Common myeloid progenitor, CD34-positive (primary cell): ENCODE measurements at regions not wholly inside any gene's neighbourhood (a gene's known extent, or its start where the extent isn't known, plus 50 kb on each side); places are given as distances from the start of the nearest gene placed in this dataset.

Source experiments
- CTCF ChIA-PET: fragments of 350-600 bp; sonication (Branson Sonifier 250); formaldehyde crosslinking; loops from one replicate; lab custom pipeline; 2021; ENCODE audit warnings: antibody characterized with exemption; lab: Charles Lee
- POLR2A ChIA-PET: fragments of 350-600 bp; sonication (Branson Sonifier 250); formaldehyde crosslinking; loops from one replicate; lab custom pipeline; 2021; ENCODE audit warnings: antibody characterized with exemption; lab: Charles Lee
- DNase-seq, 3 donors: peaks; one replicate each; pipeline versions ENCODE4 v3.0.0 to v3.0.0-alpha.2; 2013
- H3K27ac ChIP-seq, 2 experiments: 1 replicate in 1 of 2; 2 replicates in 1 of 2; pipeline ENCODE4 v1.7.0; 2013; ENCODE audit warnings: inconsistent platforms in 2 of 2, low read length in 2 of 2, mild to moderate bottlenecking in 2 of 2, low read depth in 1 of 2, moderate library complexity in 1 of 2; ENCODE audit not compliant: severe bottlenecking in 2 of 2, insufficient read depth in 1 of 2, poor library complexity in 1 of 2
- H3K27me3 ChIP-seq, 5 experiments: replicated peaks in 2 of 5; 1 replicate in 3 of 5; 2 replicates in 2 of 5; pipeline versions ENCODE4 v1.6.1 to v1.7.0; 2013; ENCODE audit warnings: low read length in 4 of 5, mild to moderate bottlenecking in 2 of 5, moderate library complexity in 2 of 5, inconsistent platforms in 1 of 5; ENCODE audit not compliant: insufficient read depth in 5 of 5, control insufficient read depth in 4 of 5
- H3K36me3 ChIP-seq, 4 experiments: 1 replicate in 2 of 4; 2 replicates in 2 of 4; pipeline versions ENCODE4 v1.6.1 to v1.7.0; 2013; ENCODE audit warnings: low read length in 3 of 4, control low read depth in 1 of 4, mild to moderate bottlenecking in 1 of 4; ENCODE audit not compliant: control insufficient read depth in 4 of 4, insufficient read depth in 4 of 4
- H3K4me1 ChIP-seq, 4 experiments: 1 replicate in 3 of 4; 2 replicates in 1 of 4; pipeline versions ENCODE4 v1.6.1 to v1.7.1; 2013; ENCODE audit warnings: low read length in 3 of 4, mild to moderate bottlenecking in 3 of 4, control low read depth in 1 of 4, inconsistent platforms in 1 of 4, moderate library complexity in 1 of 4; ENCODE audit not compliant: control insufficient read depth in 4 of 4, insufficient read depth in 4 of 4; ENCODE audit errors: control extremely low read depth in 1 of 4
- H3K4me3 ChIP-seq, 7 experiments: 1 replicate in 4 of 7; 2 replicates in 3 of 7; pipeline versions ENCODE4 v1.5.1 to v1.7.0; 2013; ENCODE audit warnings: mild to moderate bottlenecking in 7 of 7, low read length in 6 of 7, moderate library complexity in 6 of 7, inconsistent platforms in 2 of 7, low read depth in 2 of 7, control low read depth in 1 of 7; ENCODE audit not compliant: insufficient read depth in 4 of 7, control insufficient read depth in 1 of 7; ENCODE audit errors: extremely low read depth in 1 of 7
- H3K9me3 ChIP-seq, 5 experiments: 1 replicate in 4 of 5; 2 replicates in 1 of 5; pipeline versions ENCODE4 v1.6.1 to v1.7.1; 2013; ENCODE audit warnings: low read length in 4 of 5, mild to moderate bottlenecking in 2 of 5, inconsistent platforms in 1 of 5, low read depth in 1 of 5, moderate library complexity in 1 of 5; ENCODE audit not compliant: control insufficient read depth in 4 of 5, insufficient read depth in 2 of 5; ENCODE audit errors: control extremely low read depth in 1 of 5
- WGBS: methylation state at CpG from one replicate; pipeline ENCODE4 v1.1.5; 2013; ENCODE audit not compliant: insufficient coverage; 5-methylcytosine and 5-hydroxymethylcytosine counted together

DNA sequence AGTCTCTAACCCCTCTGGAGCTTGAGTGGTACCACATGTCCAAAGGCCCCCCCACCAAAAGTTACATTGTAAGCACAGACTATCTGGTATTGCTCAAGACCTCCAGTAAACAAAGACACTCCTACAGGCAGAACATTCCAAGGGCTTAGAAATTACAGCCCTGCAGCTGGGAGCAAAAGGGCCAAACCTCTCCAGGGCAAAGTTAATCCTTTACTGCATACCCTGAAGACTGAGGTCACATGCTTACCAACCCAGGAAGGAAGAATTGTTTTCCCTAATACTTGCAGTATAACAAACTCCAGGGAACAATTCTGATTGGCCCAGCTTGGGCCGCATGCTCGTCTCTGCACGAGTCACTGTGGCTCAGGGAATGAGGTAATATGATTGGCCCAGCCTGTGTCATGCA, 266.1 kb upstream of the NR2F2 start:
- POLR2A ChIA-PET: no interaction called here
- H3K4me1 ChIP-seq: no peaks in the 10 kb centered on the region
- 93% methylated on average over 3 of the region's 3 CpGs for whole genome bisulfite sequencing
- DNase-seq: no peak
- H3K4me3 ChIP-seq: no peak overlapping the region
- CTCF ChIA-PET: no interaction called here
- H3K9me3 ChIP-seq: no peaks in the 10 kb centered on the region
- H3K27me3 ChIP-seq: peaks cover 0 to 37% (median 16%) of the 10 kb centered on the region in 5 experiments
- H3K36me3 ChIP-seq: no peaks in the 10 kb centered on the region
- no peak overlapping the region for H3K27ac ChIP-seq

DNA sequence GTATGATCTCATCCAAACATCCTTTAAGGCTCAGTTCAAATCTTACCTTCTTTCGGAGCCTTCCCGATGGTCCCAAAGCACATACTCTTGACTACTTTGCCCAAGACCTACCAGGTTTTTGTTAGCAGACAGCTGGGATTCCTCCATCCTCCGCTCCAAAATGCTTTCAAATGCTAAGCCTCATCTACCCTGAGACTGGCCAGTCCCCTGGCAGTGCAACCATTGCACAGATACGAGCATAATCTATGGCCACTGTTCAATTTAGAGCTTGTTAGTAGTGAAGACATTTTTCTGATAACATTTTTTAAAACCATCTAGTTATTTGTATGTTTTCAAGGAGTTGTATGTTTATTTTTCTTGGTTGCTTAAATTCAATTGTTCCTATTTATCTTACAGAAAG, 264.4 kb upstream of the NR2F2 start:
- peaks cover 0 to 28% (median 12%) of the 10 kb centered on the region in 5 experiments for H3K27me3 ChIP-seq
- CTCF ChIA-PET: no interaction called here
- H3K27ac ChIP-seq: no peak overlapping the region
- DNase-seq: no peak
- POLR2A ChIA-PET: no interaction called here
- 88% methylated on average over 3 of the region's 4 CpGs for WGBS
- H3K9me3 ChIP-seq: no peaks in the 10 kb centered on the region
- no peaks in the 10 kb centered on the region for H3K36me3 ChIP-seq
- H3K4me1 ChIP-seq: no peaks in the 10 kb centered on the region
- H3K4me3 ChIP-seq: no peak overlapping the region

DNA sequence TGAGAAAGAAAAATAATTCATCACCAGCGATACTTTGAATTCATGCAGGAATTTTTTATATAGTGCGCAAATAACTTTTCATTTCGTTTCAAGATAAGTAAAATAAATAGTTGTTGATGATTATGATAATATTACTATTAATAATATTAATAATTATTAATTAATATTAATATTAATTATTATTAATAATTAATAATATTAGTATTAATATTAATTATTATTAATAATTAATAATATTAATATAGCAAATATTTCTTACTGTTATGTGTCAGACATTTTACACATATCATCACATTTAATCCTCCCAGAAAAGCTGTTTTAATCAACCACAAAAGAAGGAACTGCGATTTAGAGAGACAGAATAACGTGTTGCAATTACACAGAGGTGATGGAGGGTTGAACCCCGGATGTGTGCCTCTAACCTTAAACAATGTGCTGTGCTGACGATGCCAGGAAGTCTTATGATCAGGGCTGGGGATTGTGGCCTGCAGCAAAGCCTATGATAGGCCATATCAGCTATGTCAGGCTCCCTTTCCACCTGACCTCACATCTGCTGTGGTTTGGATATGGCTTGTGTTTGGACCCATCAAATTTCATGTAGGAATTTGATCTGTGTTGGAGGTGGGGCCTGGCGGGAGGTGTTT, 263.5 kb upstream of the NR2F2 start:
- H3K9me3 ChIP-seq: no peaks in the 10 kb centered on the region
- CTCF ChIA-PET: no interaction called here
- peak in 2 of 3 donors; percentile 13 to 31 for DNase-seq
- 45% methylated on average over 4 of the region's 8 CpGs for WGBS
- H3K27me3 ChIP-seq: peaks cover 0 to 29% (median 12%) of the 10 kb centered on the region in 5 experiments
- no peaks in the 10 kb centered on the region for H3K36me3 ChIP-seq
- no peak overlapping the region for H3K27ac ChIP-seq
- no peaks in the 10 kb centered on the region for H3K4me1 ChIP-seq
- no peak overlapping the region for H3K4me3 ChIP-seq
- POLR2A ChIA-PET: no interaction called here

DNA sequence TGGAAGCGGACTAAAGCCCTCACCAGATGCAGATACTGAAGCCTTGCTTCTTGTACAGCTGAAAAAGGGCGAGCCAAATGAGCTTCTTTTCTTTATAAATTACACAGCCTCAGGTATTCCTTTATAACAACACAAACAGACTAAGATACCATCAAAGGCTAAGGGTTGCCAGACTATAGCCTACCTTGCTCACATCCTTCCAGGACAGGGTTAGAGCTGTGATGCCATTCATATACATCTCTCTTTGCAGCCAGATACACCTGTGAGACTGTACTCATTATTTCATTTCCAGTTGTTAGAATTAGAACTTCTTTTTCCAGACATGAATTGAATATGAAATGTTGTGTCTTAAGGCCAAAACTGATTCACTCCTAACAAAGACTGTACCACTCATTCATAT, 262.8 kb upstream of the NR2F2 start:
- Histone ChIP-seq H3K4me3 (no peak overlapping the region), H3K27ac (no peak overlapping the region), H3K4me1 (no peaks in the 10 kb centered on the region), H3K27me3 (peaks cover 0 to 27% (median 12%) of the 10 kb centered on the region in 5 experiments), H3K36me3 (no peaks in the 10 kb centered on the region), H3K9me3 (no peaks in the 10 kb centered on the region)
- no peak for DNase-seq
- ChIA-PET POLR2A (no interaction called here), CTCF (no interaction called here)
- WGBS: 92% methylated on average over 2 of the region's 2 CpGs

DNA sequence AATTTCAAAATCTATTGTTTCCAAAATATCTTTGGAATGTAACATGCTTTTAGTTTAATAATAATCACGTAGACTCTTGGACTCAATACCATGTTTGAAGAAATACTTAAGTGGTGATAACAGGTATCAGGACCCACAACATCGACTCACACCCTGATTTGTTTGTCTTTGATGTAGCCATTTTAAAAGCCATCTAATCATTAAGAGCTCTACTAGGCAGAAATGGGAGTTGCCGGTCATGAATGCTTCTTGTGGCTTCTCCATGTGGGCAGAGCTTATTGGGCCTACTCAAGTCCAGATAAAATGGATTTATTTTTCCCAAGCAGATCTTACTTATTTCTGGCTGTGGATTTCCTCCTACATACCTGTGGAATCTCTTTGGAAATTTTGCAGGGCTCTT, 261.6 kb upstream of the NR2F2 start:
- WGBS: 100% methylated on average over 2 of the region's 3 CpGs

DNA sequence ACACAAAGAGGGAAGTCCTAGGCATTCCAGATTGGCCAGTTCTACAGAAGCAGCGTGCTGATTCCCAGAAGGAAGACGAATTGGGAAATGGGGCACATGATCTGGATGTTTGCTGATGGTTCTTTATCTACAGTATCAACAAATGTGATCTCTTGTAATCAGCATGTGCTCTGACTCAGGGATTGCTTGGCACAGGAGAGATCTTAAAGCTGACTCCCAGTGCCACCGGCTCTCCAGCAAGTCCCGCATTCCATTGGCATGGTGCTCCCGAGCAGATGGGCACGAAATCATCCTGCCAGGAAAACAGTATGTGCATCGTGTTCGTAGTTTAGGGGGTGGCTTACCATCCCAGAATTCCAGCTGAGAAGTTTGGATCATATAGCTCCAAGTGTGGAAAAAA, 259.9 kb upstream of the NR2F2 start:
- H3K27ac ChIP-seq: no peak overlapping the region
- peaks cover 0 to 21% (median 10%) of the 10 kb centered on the region in 5 experiments for H3K27me3 ChIP-seq
- no peak overlapping the region for H3K4me3 ChIP-seq
- DNase-seq: no peak
- POLR2A ChIA-PET: no interaction called here
- H3K4me1 ChIP-seq: no peaks in the 10 kb centered on the region
- H3K9me3 ChIP-seq: no peaks in the 10 kb centered on the region
- 89% methylated on average over 8 of the region's 8 CpGs for WGBS
- CTCF ChIA-PET: no interaction called here
- no peaks in the 10 kb centered on the region for H3K36me3 ChIP-seq

More for the DNA sequence above, 261.6 kb upstream of the NR2F2 start:
- no peaks in the 10 kb centered on the region for H3K9me3 ChIP-seq
- ChIA-PET CTCF (no interaction called here), POLR2A (interaction anchor here (0.7 kb wide), 1 partner anchor 1514 kb away, joined by 3 read pairs; no protein-coding TSS in a partner anchor)
- H3K36me3 ChIP-seq: no peaks in the 10 kb centered on the region
- peaks cover 0 to 27% (median 15%) of the 10 kb centered on the region in 5 experiments for H3K27me3 ChIP-seq
- H3K4me3 ChIP-seq: no peak overlapping the region
- H3K4me1 ChIP-seq: no peaks in the 10 kb centered on the region
- no peak overlapping the region for H3K27ac ChIP-seq
- no peak for DNase-seq

DNA sequence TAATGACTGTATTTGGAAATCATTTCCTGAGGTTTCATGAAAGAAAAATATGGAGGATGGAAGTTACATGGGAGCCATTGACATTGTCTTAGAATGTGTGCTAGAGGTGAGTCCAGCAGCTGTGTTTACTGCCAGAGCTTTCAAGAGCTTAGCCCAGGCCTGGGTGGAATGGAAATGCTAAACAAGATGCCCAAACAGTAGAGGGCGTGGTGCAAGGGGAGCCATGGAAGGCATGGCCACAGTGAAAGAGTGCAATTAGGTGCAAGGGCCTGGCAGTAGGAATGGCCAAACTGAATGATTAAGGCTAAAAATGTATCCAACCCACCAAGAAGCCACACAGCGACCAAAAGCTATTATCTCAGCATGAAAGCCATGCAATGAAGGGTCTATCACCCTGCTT, 257.7 kb upstream of the NR2F2 start:
- DNase-seq: no peak
- CTCF ChIA-PET: no interaction called here
- H3K9me3 ChIP-seq: no peaks in the 10 kb centered on the region
- 88% methylated on average over 1 of the region's 2 CpGs for WGBS
- H3K36me3 ChIP-seq: no peaks in the 10 kb centered on the region
- H3K4me1 ChIP-seq: no peaks in the 10 kb centered on the region
- no peak overlapping the region for H3K4me3 ChIP-seq
- H3K27me3 ChIP-seq: peaks cover 0 to 19% (median 8%) of the 10 kb centered on the region in 5 experiments
- POLR2A ChIA-PET: no interaction called here
- no peak overlapping the region for H3K27ac ChIP-seq
